Loucy (cell line): ENCODE measurements at regions not wholly inside any gene's neighbourhood (a gene's known extent, or its start where the extent isn't known, plus 50 kb on each side); places are given as distances from the start of the nearest gene placed in this dataset.

Experiments
- H2AFZ ChIP-seq: fragments of 200-600 bp; sonication (generic); 2 replicates; pipeline ENCODE4 v1.6.0; 2016; ENCODE audit warnings: antibody characterized with exemption, mild to moderate bottlenecking, low read length, moderate library complexity
- H3F3A ChIP-seq: fragments of 200-600 bp; 2 replicates; pipeline ENCODE4 v1.6.0; 2016; ENCODE audit warnings: antibody characterized with exemption, low read depth, mild to moderate bottlenecking
- H3K27me3 ChIP-seq: fragments of 200-600 bp; sonication (generic); 2 replicates; pipeline ENCODE4 v1.6.1; 2014; ENCODE audit warnings: low read length, mild to moderate bottlenecking; ENCODE audit not compliant: insufficient read depth, poor library complexity, severe bottlenecking
- H3K36me3 ChIP-seq: fragments of 200-600 bp; sonication (generic); 2 replicates; pipeline ENCODE4 v1.6.1; 2016; ENCODE audit warnings: low read length; ENCODE audit not compliant: insufficient read depth
- H3K4me1 ChIP-seq: fragments of 200-600 bp; sonication (generic); 2 replicates; pipeline ENCODE4 v1.5.1; 2014; ENCODE audit warnings: low read length, mild to moderate bottlenecking; ENCODE audit not compliant: insufficient read depth, poor library complexity, severe bottlenecking
- H3K4me2 ChIP-seq: fragments of 200-600 bp; sonication (generic); 2 replicates; pipeline ENCODE4 v1.6.0; 2014; ENCODE audit warnings: antibody characterized with exemption, low read length, low read depth, mild to moderate bottlenecking; ENCODE audit not compliant: poor library complexity, severe bottlenecking
- H3K4me3 ChIP-seq: fragments of 200-600 bp; sonication (generic); 2 replicates; pipeline ENCODE4 v1.5.1; 2014; ENCODE audit warnings: low read length, mild to moderate bottlenecking, mixed read lengths; ENCODE audit not compliant: poor library complexity, severe bottlenecking
- H3K79me2 ChIP-seq: fragments of 200-600 bp; sonication (generic); 2 replicates; pipeline ENCODE4 v1.6.1; 2014; ENCODE audit warnings: low read length; ENCODE audit not compliant: insufficient read depth
- H3K9ac ChIP-seq: fragments of 200-600 bp; sonication (generic); 2 replicates; pipeline ENCODE4 v1.6.0; 2014; ENCODE audit warnings: mild to moderate bottlenecking, low read depth, low read length, moderate library complexity; ENCODE audit not compliant: poor library complexity, severe bottlenecking
- H3K9me2 ChIP-seq: fragments of 200-600 bp; sonication (generic); replicated peaks from 2 replicates; pipeline ENCODE4 v1.6.1; 2016; ENCODE audit warnings: low read depth, low read length, mixed read lengths
- H3K9me3 ChIP-seq: fragments of 200-600 bp; sonication (generic); 2 replicates; pipeline ENCODE4 v1.6.1; 2014; ENCODE audit warnings: mild to moderate bottlenecking, antibody characterized with exemption, low read length, low read depth; ENCODE audit not compliant: insufficient read depth
- H4K20me1 ChIP-seq: fragments of 200-600 bp; sonication (generic); 2 replicates; pipeline ENCODE4 v1.6.0; 2014; ENCODE audit warnings: antibody characterized with exemption, low read length, mild to moderate bottlenecking; ENCODE audit not compliant: insufficient read depth, poor library complexity, severe bottlenecking
- EZH2phosphoT487 ChIP-seq: fragments of 200-600 bp; IDR thresholded peaks from 2 replicates; pipeline ENCODE4 v1.6.1; 2018; ENCODE audit warnings: antibody characterized with exemption, mild to moderate bottlenecking, moderate library complexity, borderline replicate concordance
- TF ChIP-seq, protein P1 (sequence below): fragments of 200-600 bp; sonication (generic); conservative IDR thresholded peaks from 2 replicates; pipeline ENCODE4 v1.5.1; 2014; ENCODE audit warnings: mild to moderate bottlenecking, antibody characterized with exemption, low read length

DNA sequence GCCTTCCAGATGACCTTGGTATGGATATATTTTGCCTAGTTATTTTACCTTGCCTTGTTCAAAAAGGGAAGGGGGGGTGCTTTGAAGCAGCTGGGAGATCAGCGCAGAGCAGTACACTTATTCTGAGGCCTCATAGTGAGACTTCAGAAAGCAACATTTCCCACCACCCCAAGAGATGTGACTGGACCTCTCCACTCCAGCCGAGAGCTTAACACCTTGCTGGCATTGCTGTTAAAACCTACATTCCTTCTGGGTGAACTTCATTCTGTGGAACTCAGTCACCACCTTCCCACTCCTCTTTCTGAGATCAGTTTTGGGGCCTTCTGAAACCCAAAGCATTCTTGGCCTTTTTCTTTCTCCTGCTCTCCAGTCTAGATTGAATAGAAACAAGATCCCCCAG is 148.7 kb downstream of the BARHL2 start:
- H3K36me3 ChIP-seq: no peaks in the 10 kb centered on the region
- H3K9me3 ChIP-seq: no peaks in the 10 kb centered on the region
- H3K4me1 ChIP-seq: no peaks in the 10 kb centered on the region
- H4K20me1 ChIP-seq: no peaks in the 10 kb centered on the region
- no peaks in the 10 kb centered on the region for H3K9me2 ChIP-seq
- no peak overlapping the region for H3K9ac ChIP-seq
- TF ChIP-seq EZH2phosphoT487: no peak
- TF ChIP-seq, protein P1, sequence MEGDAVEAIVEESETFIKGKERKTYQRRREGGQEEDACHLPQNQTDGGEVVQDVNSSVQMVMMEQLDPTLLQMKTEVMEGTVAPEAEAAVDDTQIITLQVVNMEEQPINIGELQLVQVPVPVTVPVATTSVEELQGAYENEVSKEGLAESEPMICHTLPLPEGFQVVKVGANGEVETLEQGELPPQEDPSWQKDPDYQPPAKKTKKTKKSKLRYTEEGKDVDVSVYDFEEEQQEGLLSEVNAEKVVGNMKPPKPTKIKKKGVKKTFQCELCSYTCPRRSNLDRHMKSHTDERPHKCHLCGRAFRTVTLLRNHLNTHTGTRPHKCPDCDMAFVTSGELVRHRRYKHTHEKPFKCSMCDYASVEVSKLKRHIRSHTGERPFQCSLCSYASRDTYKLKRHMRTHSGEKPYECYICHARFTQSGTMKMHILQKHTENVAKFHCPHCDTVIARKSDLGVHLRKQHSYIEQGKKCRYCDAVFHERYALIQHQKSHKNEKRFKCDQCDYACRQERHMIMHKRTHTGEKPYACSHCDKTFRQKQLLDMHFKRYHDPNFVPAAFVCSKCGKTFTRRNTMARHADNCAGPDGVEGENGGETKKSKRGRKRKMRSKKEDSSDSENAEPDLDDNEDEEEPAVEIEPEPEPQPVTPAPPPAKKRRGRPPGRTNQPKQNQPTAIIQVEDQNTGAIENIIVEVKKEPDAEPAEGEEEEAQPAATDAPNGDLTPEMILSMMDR: no peak
- H2AFZ ChIP-seq: no peak overlapping the region
- H3K4me3 ChIP-seq: no peak overlapping the region
- no peaks in the 10 kb centered on the region for H3K27me3 ChIP-seq
- no peaks in the 10 kb centered on the region for H3K79me2 ChIP-seq
- H3F3A ChIP-seq: no peaks in the 10 kb centered on the region
- H3K4me2 ChIP-seq: no peak overlapping the region

DNA sequence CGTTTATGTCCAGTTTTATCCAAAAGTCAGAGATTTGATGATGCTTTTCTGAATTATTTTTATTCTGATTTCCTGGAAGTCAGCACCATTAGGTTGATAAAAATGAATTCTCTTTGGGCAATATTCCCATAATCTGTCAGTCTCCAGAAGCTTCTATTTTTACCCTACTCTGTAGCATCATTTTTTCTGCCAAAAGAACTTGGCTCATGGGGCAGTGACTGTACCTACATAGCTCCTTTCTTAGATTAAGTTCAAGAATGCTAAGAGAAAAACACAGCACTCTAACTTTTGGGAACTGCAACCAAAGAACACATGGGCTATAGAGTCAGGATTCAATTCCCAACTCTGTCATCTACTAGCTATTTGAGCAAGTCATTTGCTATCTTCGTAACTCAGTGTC is 152.9 kb downstream of the BARHL2 start:
- H3K27me3 ChIP-seq: no peaks in the 10 kb centered on the region
- no peak overlapping the region for H3K9ac ChIP-seq
- no peaks in the 10 kb centered on the region for H3K36me3 ChIP-seq
- no peaks in the 10 kb centered on the region for H3K9me3 ChIP-seq
- no peaks in the 10 kb centered on the region for H3K4me1 ChIP-seq
- no peaks in the 10 kb centered on the region for H3K9me2 ChIP-seq
- H4K20me1 ChIP-seq: no peaks in the 10 kb centered on the region
- no peak overlapping the region for H2AFZ ChIP-seq
- no peak overlapping the region for H3K4me3 ChIP-seq
- H3F3A ChIP-seq: no peaks in the 10 kb centered on the region
- H3K4me2 ChIP-seq: no peak overlapping the region
- H3K79me2 ChIP-seq: no peaks in the 10 kb centered on the region
- TF ChIP-seq, protein P1: no peak
- no peak for TF ChIP-seq EZH2phosphoT487

DNA sequence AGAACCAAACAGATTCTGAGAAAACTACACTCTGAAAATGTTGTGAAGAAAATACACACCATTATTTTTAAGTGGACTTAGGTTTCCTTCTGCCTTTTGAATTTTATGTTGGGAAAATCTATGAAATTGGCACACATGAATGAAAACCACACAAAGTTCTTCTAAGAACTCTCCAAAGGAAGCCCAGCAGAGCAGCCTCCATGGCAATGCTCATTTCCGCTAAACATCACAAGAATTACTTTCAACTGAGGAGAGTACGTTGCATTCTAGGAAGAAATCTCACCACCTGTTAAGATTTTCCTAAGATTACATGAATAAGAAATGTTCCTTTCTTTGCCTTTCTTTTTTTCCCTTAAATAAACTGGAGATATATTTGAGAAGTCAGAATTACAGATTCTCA is 154.2 kb downstream of the BARHL2 start:
- no peak overlapping the region for H3K4me2 ChIP-seq
- H3F3A ChIP-seq: no peaks in the 10 kb centered on the region
- H3K9me2 ChIP-seq: no peaks in the 10 kb centered on the region
- no peaks in the 10 kb centered on the region for H3K79me2 ChIP-seq
- H3K4me3 ChIP-seq: no peak overlapping the region
- H2AFZ ChIP-seq: no peak overlapping the region
- no peaks in the 10 kb centered on the region for H3K4me1 ChIP-seq
- H4K20me1 ChIP-seq: no peaks in the 10 kb centered on the region
- TF ChIP-seq EZH2phosphoT487: no peak
- TF ChIP-seq, protein P1: no peak
- H3K36me3 ChIP-seq: no peaks in the 10 kb centered on the region
- H3K27me3 ChIP-seq: no peaks in the 10 kb centered on the region
- H3K9me3 ChIP-seq: no peaks in the 10 kb centered on the region
- H3K9ac ChIP-seq: no peak overlapping the region
